ENCODE measurements at regions not wholly inside any gene's neighbourhood (a gene's known extent, or its start where the extent isn't known, plus 50 kb on each side); places are given as distances from the start of the nearest gene placed in this dataset.
"Not testable (repeated sequence)": the region's sequence is repeated elsewhere in the genome, so short reads cannot be mapped to it uniquely, and the experiment has no call there.

GRCh38 chr6:130494729-130495128 lies 128.9 kb downstream of the TMEM200A start:
- no peak for DNase-seq

GRCh38 chr6:130500693-130501092 lies 134.9 kb downstream of the TMEM200A start:
- no peak for DNase-seq

- no peak for DNase-seq
These were observed 137.3 kb downstream of the TMEM200A start for GRCh38 chr6:130503146-130503545.

- DNase-seq, result no peak
These were observed 140.2 kb downstream of the TMEM200A start for GRCh38 chr6:130505808-130506598.

- not testable (repeated sequence) for DNase-seq
These were observed 141.3 kb downstream of the TMEM200A start for GRCh38 chr6:130507005-130507665.

GRCh38 chr6:130507666-130508028 lies 141.8 kb downstream of the TMEM200A start:
- DNase-seq, result no peak

GRCh38 chr6:130513770-130514169 lies 148.0 kb downstream of the TMEM200A start:
- no peak for DNase-seq

- DNase-seq, result no peak
These were observed 148.9 kb downstream of the TMEM200A start for GRCh38 chr6:130514712-130515111.

GRCh38 chr6:130515306-130515705 lies 149.5 kb downstream of the TMEM200A start:
- DNase-seq, result no peak

GRCh38 chr6:130516604-130517003 lies 150.8 kb downstream of the TMEM200A start:
- DNase-seq, result no peak

GRCh38 chr6:130517444-130517931 lies 151.7 kb downstream of the TMEM200A start:
- DNase-seq, result no peak

- no peak for DNase-seq
These were observed 152.8 kb downstream of the TMEM200A start for GRCh38 chr6:130518588-130518987.

GRCh38 chr6:130520221-130520620 lies 154.4 kb downstream of the TMEM200A start:
- DNase-seq, result no peak

- no peak for DNase-seq
These were observed 155.0 kb downstream of the TMEM200A start for GRCh38 chr6:130520801-130521200.

GRCh38 chr6:130524552-130524951 lies 158.7 kb downstream of the TMEM200A start:
- no peak for DNase-seq

GRCh38 chr6:130525408-130525807 lies 159.6 kb downstream of the TMEM200A start:
- no peak for DNase-seq

GRCh38 chr6:130526466-130526865 lies 160.6 kb downstream of the TMEM200A start:
- DNase-seq, result no peak

GRCh38 chr6:130527173-130527572 lies 161.4 kb downstream of the TMEM200A start:
- no peak for DNase-seq

GRCh38 chr6:130529569-130530149 lies 163.8 kb downstream of the TMEM200A start:
- no peak for DNase-seq

GRCh38 chr6:130534627-130535026 lies 168.8 kb downstream of the TMEM200A start:
- DNase-seq, result no peak

GRCh38 chr6:130535242-130535641 lies 169.4 kb downstream of the TMEM200A start:
- no peak for DNase-seq

GRCh38 chr6:130537447-130537846 lies 171.6 kb downstream of the TMEM200A start:
- DNase-seq, result no peak

- peak in 1 of 14 donors; percentile 4 for DNase-seq
These were observed 181.9 kb downstream of the TMEM200A start for GRCh38 chr6:130547723-130548122.
